NCI-H2081 treated with DMSO at 0.1 percent for 48 hours (cell line): ENCODE measurements at regions not wholly inside any gene's neighbourhood (a gene's known extent, or its start where the extent isn't known, plus 50 kb on each side); places are given as distances from the start of the nearest gene placed in this dataset.

ENCODE experiments used
- DNase-seq: peaks from one replicate; lab custom pipeline; 2025; lab: John Stamatoyannopoulos, UW

- no peak for DNase-seq
Observed at GRCh38 chr7:25889765-25890164, 262.2 kb upstream of the NFE2L3 start.

- no peak for DNase-seq
Observed at GRCh38 chr7:25891591-25891990, 260.4 kb upstream of the NFE2L3 start.

GRCh38 chr7:25893436-25893835 is 258.6 kb upstream of the NFE2L3 start:
- no peak for DNase-seq

- no peak for DNase-seq
Observed at GRCh38 chr7:25894002-25894901, 257.7 kb upstream of the NFE2L3 start.

- no peak for DNase-seq
Observed at GRCh38 chr7:25894902-25895791, 256.9 kb upstream of the NFE2L3 start.

GRCh38 chr7:25895792-25896171 is 256.2 kb upstream of the NFE2L3 start:
- DNase-seq: no peak

- DNase-seq: no peak
Observed at GRCh38 chr7:25897261-25897782, 254.7 kb upstream of the NFE2L3 start.

- DNase-seq: no peak
Observed at GRCh38 chr7:25900245-25900644, 251.8 kb upstream of the NFE2L3 start.

GRCh38 chr7:25900877-25901276 is 251.1 kb upstream of the NFE2L3 start:
- no peak for DNase-seq

- DNase-seq: no peak
Observed at GRCh38 chr7:25901658-25902057, 250.3 kb upstream of the NFE2L3 start.

GRCh38 chr7:25906003-25906402 is 246.0 kb upstream of the NFE2L3 start:
- DNase-seq: no peak

- no peak for DNase-seq
Observed at GRCh38 chr7:25906760-25907159, 245.2 kb upstream of the NFE2L3 start.

GRCh38 chr7:25907214-25907613 is 244.8 kb upstream of the NFE2L3 start:
- DNase-seq: no peak

- no peak for DNase-seq
Observed at GRCh38 chr7:25907731-25908130, 244.3 kb upstream of the NFE2L3 start.

- no peak for DNase-seq
Observed at GRCh38 chr7:25908154-25908949, 243.6 kb upstream of the NFE2L3 start.

- DNase-seq: peak; percentile 69
Observed at GRCh38 chr7:25911738-25912607, 240.0 kb upstream of the NFE2L3 start.

- peak; percentile 65 for DNase-seq
Observed at GRCh38 chr7:25913598-25914224, 238.3 kb upstream of the NFE2L3 start.

- DNase-seq: no peak
Observed at GRCh38 chr7:25918731-25919130, 233.3 kb upstream of the NFE2L3 start.

GRCh38 chr7:25922296-25922695 is 229.7 kb upstream of the NFE2L3 start:
- DNase-seq: no peak

- DNase-seq: no peak
Observed at GRCh38 chr7:25923741-25924460, 228.1 kb upstream of the NFE2L3 start.
